ENCODE measurements at regions not wholly inside any gene's neighbourhood (a gene's known extent, or its start where the extent isn't known, plus 50 kb on each side); places are given as distances from the start of the nearest gene placed in this dataset.
"Not testable (repeated sequence)": the region's sequence is repeated elsewhere in the genome, so short reads cannot be mapped to it uniquely, and the experiment has no call there.

DNA sequence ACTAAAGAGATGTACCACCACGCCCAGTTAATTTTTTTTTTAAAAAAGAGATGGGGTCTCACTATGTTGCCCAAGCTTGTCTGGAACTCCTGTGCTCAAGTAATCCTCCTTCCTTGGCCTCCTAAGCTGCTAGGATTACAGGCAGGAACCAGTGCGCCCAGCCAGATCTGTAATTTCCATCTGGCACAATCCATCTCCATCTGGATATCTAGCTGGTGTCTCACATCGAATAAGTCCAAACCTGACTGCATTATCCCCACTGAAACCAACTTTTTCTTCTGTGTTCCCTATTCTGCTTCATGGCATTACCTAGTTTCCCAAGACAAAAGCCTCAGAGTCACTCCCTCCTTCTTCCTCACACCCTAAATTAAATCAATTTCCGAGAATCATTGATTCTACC, 125.8 kb upstream of the TEX13C start:
- no peak overlapping the region for H3K4me3 ChIP-seq (ENCODE audit: low read depth, low read length)

DNA sequence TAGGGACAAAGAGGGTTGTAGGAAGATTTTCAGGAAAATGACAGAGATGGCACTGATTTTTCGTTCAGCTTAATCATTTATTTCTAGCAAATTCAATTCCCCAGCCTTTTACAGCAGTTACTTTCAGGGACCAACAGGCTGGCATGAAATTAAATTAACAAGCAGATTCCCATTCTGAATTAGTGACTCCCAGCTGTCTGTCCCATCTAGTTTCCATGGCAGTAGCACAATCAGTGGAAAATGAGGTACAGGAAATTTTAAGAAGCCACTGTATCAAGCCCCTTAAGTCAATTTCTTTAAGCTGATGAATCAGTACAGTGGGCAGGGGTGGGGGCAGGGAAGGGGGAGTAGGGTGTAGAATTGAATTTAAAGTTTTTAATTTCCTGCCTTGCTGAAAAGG, 121.1 kb upstream of the TEX13C start:
- H3K4me3 ChIP-seq (ENCODE audit: low read depth, low read length) = no peak overlapping the region

DNA sequence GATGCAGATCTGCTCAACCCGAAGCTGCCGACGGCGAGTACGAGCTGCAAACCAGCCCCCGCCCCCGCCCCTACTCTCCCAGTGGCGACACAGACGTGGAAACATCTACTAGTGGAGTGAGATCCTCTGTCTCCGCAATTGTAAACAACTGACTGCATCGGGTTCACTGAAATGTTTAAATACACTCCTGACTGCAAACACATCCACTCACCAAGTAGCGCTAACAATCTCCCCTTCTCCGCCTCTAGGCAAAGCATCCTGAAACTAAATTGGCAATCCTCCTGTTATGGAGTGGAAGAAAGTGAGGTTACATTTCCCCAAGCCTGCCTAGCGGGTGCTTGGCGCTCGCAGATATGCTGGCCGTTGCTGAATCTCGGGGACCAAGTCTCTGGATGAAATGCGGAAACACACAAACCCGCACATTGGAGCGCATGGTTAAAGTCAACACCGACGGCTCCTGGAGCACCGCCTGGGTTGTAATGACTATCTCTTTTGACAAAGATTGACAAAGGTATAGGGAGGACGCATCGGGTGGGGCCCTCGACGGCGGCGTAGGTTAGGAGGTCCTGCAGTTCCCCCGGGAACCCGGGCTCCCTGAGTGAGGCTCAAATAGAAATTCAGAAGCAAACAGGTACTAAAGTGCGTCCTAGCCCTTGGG, 117.0 kb upstream of the TEX13C start:
- peak overlapping the region; percentile 39 for H3K4me3 ChIP-seq (ENCODE audit: low read depth, low read length)

DNA sequence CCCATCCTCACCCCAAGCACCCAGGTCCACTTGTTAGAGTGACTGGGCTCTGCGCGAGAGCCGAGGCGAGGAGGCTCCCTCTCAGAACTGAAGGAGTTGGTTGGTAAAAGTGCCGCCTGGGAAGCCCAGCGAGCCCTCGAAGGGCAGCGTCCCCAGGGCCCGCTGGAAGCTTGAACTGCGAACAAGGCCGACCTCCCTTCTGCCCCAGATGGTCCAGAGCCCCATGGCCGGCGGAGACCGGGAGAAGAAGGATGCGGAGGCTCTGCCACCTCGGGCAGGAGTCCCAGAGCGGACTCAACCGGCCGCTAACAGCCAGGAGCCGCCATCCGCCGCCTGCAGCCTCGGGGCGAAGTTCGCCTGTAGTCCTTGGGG, 116.3 kb upstream of the TEX13C start:
- peak overlapping the region; percentile 39 for H3K4me3 ChIP-seq (ENCODE audit: low read depth, low read length)

DNA sequence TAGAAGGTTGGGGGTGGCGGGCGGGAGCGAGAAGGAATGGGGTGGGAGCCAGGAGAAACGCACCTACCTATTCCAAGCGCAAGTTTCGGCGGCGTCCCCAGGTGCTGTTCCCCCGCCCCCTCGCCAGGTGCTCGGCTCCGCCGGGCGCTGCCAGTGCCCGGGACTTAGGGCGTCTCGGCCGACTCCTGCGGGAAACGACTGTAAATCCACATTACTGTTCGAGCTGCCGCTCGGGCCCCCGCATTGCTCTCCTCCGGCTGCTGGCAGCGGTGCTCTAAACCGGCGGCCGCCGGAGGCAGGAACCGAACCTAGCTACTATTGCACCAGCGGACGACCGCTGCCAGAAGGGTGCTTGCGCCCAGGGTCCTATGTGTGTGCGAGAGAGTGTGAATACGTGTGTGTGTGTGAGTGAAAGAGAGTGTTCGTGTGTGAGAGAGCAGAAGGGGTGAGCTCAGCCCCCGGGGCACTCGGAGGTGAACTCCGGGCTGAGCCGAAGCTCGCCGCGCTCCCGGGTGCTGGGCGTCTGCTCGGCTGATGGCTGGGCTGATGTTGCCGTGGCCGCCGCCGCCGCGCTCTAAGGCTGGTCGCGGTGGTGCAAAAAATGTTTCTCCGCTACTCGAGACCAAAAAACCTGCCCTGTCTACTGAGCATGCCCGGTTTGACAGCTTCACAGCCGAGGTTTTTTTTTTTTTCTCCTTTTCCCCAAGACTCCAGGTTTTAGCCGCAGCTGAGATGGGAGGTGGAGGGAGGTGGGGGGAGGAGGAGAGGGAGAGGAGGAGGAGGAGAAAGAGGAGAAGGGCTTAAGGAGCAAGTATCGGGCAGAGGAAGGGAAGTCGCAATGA, 115.7 kb upstream of the TEX13C start:
- H3K4me3 ChIP-seq (ENCODE audit: low read depth, low read length) = peak overlapping the region; percentile 50

DNA sequence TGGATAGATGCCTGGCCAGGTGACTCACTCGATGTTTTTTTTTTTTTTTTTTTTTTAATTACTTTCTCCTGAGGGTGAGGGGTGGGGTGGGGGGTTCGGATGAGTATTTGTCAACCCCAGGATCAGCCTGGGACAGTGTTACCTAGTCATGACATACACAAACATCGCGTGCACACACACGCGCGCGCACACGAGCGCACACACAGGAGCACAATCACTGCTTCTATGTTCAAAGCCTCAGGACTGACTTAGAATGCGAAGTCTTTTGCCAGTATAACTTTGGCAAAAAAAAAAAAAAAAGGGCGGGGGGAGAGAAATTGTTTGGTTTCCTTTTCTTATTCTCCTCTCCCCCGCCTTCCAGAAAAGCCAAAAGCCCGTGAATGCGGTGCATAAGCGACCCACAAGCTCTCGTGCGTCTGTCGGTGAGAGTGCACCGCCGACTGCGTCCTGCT, 115.0 kb upstream of the TEX13C start:
- H3K4me3 ChIP-seq (ENCODE audit: low read depth, low read length) = peak overlapping the region; percentile 15

DNA sequence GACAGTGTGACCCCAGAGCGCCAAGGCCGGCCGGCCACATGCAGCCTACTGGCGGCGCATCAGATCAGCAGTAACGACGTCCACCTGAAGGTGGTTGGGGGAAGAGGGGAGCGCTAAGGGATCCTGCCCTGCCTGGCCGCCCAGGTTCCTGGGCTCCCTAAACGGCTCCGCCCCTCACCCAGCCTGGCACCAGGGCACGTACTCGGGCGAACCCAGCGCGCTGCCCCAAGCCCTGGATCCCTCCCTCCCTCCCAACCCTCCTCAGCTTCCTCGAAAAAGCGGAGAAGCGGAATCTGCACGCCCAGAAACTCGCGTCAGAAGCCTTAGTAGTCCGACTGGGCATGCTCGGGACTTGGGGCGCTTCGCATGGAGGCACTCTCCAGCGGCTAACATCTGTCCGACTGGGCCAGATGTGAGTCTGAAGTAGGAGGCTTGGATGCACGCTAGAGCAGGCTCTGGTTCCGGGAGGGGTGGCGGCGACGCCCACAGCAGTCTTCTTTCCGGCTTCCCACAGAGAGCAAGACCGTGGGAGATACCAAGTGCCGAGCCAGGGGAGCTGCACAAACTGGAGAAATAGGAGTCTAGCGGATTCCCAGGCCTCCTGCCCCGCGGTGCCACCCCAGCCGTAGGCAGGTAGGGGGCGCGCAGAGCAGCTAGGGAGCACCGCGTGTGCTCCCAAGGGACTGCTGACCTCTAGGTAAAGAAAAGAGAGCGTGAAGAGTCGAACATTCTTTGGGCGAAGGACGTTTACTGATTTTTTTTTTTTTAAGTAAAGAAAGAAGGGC, 114.3 kb upstream of the TEX13C start:
- peak overlapping the region; percentile 15 for H3K4me3 ChIP-seq (ENCODE audit: low read depth, low read length)

DNA sequence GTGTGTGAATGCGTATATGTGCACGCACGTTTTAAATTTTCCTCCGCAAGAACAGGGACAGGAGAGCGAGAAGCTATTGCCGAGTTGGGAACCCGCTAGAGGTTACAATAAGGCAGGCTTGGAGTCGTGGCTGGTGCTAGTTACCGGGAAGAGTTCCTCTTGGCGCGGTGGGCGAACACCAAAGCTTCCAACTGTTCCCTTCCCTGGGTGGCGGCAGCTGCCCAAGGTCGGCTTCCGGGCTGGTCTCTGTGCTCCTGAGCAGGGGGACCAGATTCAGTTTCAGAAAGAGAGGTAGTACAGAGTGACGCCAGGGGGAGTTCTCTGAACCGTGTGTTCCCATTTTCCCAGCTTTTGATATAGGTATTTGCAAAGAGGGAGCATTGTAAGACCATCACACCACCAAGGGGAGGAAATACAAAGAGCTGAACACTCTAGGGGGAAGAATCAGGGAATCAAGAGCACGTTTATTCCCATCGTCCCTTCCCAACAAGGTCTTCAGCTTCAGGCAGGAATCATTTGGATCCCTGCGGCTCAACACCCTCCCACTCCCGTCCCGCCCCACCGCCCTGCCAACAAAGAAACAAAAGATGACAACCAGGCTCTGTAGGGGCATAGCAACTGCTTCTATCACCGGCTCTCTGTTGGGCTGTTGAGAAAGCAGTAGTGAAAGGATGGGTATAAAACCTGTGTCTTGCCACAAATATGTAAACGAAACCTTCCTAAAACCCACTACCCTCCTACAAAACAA, 113.6 kb upstream of the TEX13C start:
- peak overlapping the region; percentile 15 for H3K4me3 ChIP-seq (ENCODE audit: low read depth, low read length)

DNA sequence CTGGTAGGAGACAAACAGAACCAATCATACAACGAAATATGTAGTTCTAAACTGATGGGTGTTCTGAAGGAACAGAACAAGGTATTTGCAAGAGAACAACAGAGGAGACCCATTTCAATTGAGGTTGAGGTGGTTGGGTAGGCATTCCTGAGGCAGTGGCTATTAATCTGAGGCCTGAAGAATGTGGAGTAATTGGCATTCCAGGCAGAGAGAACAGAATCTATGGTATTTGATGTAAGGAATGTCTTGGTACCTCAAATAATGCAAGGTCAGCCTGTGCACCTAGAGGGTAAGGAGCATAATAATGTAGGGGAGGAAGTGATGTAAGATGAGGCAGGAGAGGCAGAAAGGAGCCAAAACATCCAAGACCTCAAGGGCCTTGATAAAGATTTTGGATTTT, 109.5 kb upstream of the TEX13C start:
- H3K4me3 ChIP-seq (ENCODE audit: low read depth, low read length) = no peak overlapping the region

DNA sequence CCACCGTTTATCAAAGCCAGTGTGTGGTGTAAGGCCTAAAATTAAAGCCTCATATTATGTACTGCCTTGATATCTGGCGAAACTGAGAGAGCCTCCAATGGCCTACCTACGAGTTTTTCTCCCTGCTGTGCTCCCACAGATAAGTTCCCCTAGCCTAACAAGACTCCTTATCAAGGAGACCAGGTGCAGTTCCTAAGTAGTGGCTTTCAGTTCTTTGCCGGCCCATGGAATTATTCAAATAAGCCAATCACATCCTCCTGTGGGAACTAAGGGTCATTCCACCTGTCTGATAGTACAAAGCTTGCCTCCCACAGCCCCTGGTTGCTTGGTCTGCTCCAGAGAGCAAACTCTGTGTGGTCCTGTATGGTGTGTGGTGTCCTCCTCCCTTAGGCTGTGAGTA, 99.8 kb upstream of the TEX13C start:
- no peak overlapping the region for H3K4me3 ChIP-seq (ENCODE audit: low read depth, low read length)

DNA sequence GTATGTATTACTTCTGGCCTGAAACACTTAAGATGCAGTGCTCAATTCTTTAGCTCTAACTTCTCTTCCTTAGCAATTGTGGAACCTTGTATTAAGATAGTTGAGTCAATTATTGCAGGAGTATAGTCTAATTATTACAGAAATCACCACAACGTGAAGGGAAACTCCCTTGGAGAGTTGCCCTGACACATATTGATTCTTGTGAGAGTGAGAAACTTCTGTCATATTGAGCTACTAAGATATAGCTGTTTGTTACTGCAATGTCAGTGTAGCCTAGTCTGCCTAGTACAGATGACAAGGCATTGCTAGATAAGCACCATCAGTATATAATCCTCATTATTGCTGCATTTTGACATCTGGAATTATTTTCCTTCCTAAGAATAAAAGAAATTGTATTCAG, 82.7 kb upstream of the TEX13C start:
- no peak overlapping the region for H3K4me3 ChIP-seq (ENCODE audit: low read depth, low read length)

DNA sequence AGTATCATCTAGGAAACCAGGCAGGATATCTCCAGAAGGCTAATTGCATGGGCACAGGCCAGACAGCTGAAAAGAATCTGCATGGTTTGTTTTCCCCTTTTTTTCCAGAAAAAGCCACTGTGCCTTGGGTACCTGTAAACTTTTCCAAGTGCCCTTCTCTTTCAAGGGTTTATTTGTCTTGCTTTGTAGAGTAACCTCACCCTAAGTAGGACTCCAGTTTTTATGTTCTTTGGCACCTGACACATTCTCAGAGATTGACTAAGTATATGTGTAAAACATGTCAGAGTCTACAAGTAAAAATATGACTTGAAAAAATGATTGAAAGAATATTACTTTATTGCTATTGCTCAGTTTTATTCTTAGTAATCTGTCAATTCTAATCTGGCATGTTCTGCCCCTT, 70.7 kb upstream of the TEX13C start:
- H3K4me3 ChIP-seq (ENCODE audit: low read depth, low read length) = no peak overlapping the region

DNA sequence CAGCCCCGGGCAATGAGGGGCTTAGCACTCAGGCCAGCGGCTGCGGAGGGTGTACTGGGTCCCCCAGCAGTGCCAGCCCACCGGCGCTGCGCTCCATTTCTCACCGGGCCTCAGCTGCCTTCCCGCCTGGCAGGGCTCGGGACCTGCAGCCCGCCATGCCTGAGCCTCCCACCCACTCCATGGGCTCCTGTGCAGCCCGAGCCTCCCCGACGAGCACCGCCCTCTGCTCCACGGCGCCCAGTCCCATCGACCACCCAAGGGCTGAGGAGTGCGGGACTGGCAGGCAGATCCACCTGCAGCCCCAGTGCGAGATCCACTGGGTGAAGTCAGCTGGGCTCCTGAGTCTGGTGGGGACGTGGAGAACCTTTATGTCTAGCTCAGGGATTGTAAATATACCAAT, 63.9 kb upstream of the TEX13C start:
- not testable (repeated sequence) for H3K4me3 ChIP-seq (ENCODE audit: low read depth, low read length)

DNA sequence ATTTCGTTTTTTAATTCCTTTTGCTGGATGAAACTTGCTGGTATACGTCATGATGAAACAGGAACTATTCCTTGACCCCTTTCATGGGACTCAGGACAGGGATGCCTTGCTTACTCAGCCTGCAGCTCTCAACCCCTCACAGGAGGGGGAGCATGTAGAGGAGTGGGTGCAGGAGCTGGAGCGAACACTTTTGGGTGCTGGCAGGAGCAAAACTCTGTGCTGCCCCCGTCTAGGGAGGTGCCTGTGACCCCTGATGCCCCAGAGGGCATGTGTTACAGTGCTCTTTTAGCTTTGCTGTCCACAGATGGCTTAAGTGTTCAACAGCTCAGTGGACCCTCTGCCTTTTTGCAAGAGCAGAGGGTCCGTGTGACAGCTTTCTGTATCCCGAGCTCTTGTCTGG, 56.8 kb upstream of the TEX13C start:
- no peak overlapping the region for H3K4me3 ChIP-seq (ENCODE audit: low read depth, low read length)

DNA sequence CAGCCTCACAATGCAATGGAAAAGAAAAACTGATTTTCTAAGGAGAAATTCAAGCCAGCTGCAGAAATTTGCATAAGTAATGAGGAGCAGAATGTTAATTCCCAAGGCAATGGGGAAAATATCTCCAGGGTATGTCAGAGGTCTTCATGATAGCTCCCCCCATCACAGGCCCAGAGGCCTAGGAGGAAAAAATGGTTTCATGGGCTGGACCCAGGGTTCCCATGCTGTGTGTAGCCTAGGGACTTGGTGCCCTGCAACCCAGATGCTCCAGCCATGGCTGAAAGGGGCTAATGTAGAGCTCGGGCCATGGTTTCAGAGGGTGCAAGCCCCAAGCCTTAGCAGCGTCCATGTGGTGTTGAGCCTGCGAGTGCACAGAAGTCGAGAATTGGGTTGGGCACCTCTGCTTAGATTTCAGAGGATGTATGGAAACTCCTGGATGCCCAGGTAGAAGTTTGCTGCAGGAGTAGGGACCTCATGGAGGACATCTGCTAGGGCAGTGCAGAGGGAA, 53.5 kb upstream of the TEX13C start:
- H3K4me3 ChIP-seq (ENCODE audit: low read depth, low read length) = no peak overlapping the region

All from iPS-11a (cell line).